Hematopoietic multipotent progenitor cell treated with erythropoietin and hydrocortisone succinate and interleukin-3 and kit ligand, for 17 days (in vitro differentiated cells): ENCODE measurements at regions not wholly inside any gene's neighbourhood (a gene's known extent, or its start where the extent isn't known, plus 50 kb on each side); places are given as distances from the start of the nearest gene placed in this dataset.
"Not testable (repeated sequence)": the region's sequence is repeated elsewhere in the genome, so short reads cannot be mapped to it uniquely, and the experiment has no call there.

Experiments
- DNase-seq: peaks from one replicate; pipeline ENCODE4 v3.0.0-alpha.2; 2015; ENCODE audit warnings: low spot score

GRCh38 chr4:174009686-174010451, 273.6 kb downstream of the FBXO8 start:
- no peak for DNase-seq

- no peak for DNase-seq
Measured at GRCh38 chr4:174005422-174005821, 278.0 kb downstream of the FBXO8 start.

- DNase-seq = no peak
Measured at GRCh38 chr4:173998471-173999144, 284.9 kb downstream of the FBXO8 start.

- DNase-seq = not testable (repeated sequence)
Measured at GRCh38 chr4:173995779-173996178, 287.7 kb downstream of the FBXO8 start.

- no peak for DNase-seq
Measured at GRCh38 chr4:173991814-173992213, 291.7 kb downstream of the FBXO8 start.

GRCh38 chr4:173991316-173991715, 292.2 kb downstream of the FBXO8 start:
- no peak for DNase-seq

- DNase-seq = no peak
Measured at GRCh38 chr4:173990869-173991210, 292.6 kb downstream of the FBXO8 start.

- no peak for DNase-seq
Measured at GRCh38 chr4:173990126-173990868, 293.2 kb downstream of the FBXO8 start.

GRCh38 chr4:173963523-173963922, 319.9 kb downstream of the FBXO8 start:
- DNase-seq = not testable (repeated sequence)

GRCh38 chr4:173960398-173960797, 323.1 kb downstream of the FBXO8 start:
- no peak for DNase-seq

- DNase-seq = no peak
Measured at GRCh38 chr4:173958445-173958844, 325.0 kb downstream of the FBXO8 start.

GRCh38 chr4:173943547-173943946, 339.9 kb downstream of the FBXO8 start:
- no peak for DNase-seq

GRCh38 chr4:173940146-173940545, 343.3 kb downstream of the FBXO8 start:
- no peak for DNase-seq

- DNase-seq = no peak
Measured at GRCh38 chr4:173937631-173938270, 345.7 kb downstream of the FBXO8 start.

GRCh38 chr4:173936861-173937260, 346.6 kb downstream of the FBXO8 start:
- DNase-seq = no peak

- no peak for DNase-seq
Measured at GRCh38 chr4:173935622-173936405, 347.7 kb downstream of the FBXO8 start.

- DNase-seq = no peak
Measured at GRCh38 chr4:173934933-173935620, 348.4 kb downstream of the FBXO8 start.

- no peak for DNase-seq
Measured at GRCh38 chr4:173934201-173934600, 349.3 kb downstream of the FBXO8 start.

GRCh38 chr4:173932701-173933100, 350.8 kb downstream of the FBXO8 start:
- no peak for DNase-seq

GRCh38 chr4:173930329-173930967, 353.0 kb downstream of the FBXO8 start:
- DNase-seq = no peak

- DNase-seq = no peak
Measured at GRCh38 chr4:173929921-173930320, 353.5 kb downstream of the FBXO8 start.
